ENCODE measurements at regions not wholly inside any gene's neighbourhood (a gene's known extent, or its start where the extent isn't known, plus 50 kb on each side); places are given as distances from the start of the nearest gene placed in this dataset.

- no TSS peak for BruUV-seq (replicated peaks)
- no peak for FAIRE-seq
- H3K36me3 ChIP-seq (ENCODE audit: control insufficient read depth in 2 of 2, insufficient read depth in 2 of 2, low read length in 1 of 2), result no peaks in the 10 kb centered on the region
- no peaks in the 10 kb centered on the region for H3K79me2 ChIP-seq (ENCODE audit: control insufficient read depth, insufficient read depth, low read length)
- no peaks in the 10 kb centered on the region for H3K27me3 ChIP-seq (replicated peaks in 1 of 2; ENCODE audit: control insufficient read depth in 2 of 2, insufficient read depth in 2 of 2, low read length in 1 of 2)
- no peaks in the 10 kb centered on the region for H4K20me1 ChIP-seq (ENCODE audit: control insufficient read depth, insufficient read depth)
- WGBS (ENCODE audit: insufficient coverage, insufficient replicate concordance, low lambda C conversion rate, missing lambda C conversion rate), result 2% methylated on average over 3 of the region's 3 CpGs
- H3K9ac ChIP-seq (ENCODE audit: control insufficient read depth, insufficient read depth, low read length), result no peak overlapping the region
- in situ Hi-C loops (cut with MboI) (no loop called here), intact Hi-C loops (cut with micrococcal nuclease; ENCODE audit: unreplicated experiment) (no loop called here)
- ChIA-PET SMC1A (ENCODE audit: uncharacterized antibody, unreplicated experiment) (no interaction called here), RAD21 (ENCODE audit: unreplicated experiment) (no interaction called here), POLR2A (no interaction called here), CTCF (interaction anchor here (0.6 kb wide), 1 partner anchor 129 kb away, joined by 3 read pairs; no protein-coding TSS in a partner anchor)
- TF ChIP-seq SPI1 (IDR thresholded peaks at IDR 0.05; ENCODE audit: borderline replicate concordance, insufficient read depth, low read depth, low read length), result peak; percentile 58
- TF ChIP-seq, protein P1, sequence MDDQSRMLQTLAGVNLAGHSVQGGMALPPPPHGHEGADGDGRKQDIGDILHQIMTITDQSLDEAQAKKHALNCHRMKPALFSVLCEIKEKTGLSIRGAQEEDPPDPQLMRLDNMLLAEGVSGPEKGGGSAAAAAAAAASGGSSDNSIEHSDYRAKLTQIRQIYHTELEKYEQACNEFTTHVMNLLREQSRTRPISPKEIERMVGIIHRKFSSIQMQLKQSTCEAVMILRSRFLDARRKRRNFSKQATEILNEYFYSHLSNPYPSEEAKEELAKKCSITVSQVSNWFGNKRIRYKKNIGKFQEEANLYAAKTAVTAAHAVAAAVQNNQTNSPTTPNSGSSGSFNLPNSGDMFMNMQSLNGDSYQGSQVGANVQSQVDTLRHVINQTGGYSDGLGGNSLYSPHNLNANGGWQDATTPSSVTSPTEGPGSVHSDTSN (IDR thresholded peaks at IDR 0.05; ENCODE audit: insufficient replicate concordance, low read depth, low read length), result no peak
- no peaks in the 10 kb centered on the region for H3K4me1 ChIP-seq (ENCODE audit: control insufficient read depth, insufficient read depth, low read length)
- no peak for DNase-seq (ENCODE audit: low read depth, low spot score)
- H2AFZ ChIP-seq (ENCODE audit: control insufficient read depth, low read depth, low read length), result no peak overlapping the region
- H3K4me2 ChIP-seq (ENCODE audit: control insufficient read depth, insufficient read depth), result no peak overlapping the region
- H3K9me3 ChIP-seq (replicated peaks; ENCODE audit: control insufficient read depth, insufficient read depth, low read length), result no peaks in the 10 kb centered on the region
- no peak overlapping the region for H3K4me3 ChIP-seq
- ATAC-seq, result peak; percentile 35; the same call in 2 of the 3 replicates
- no peak overlapping the region for H3K27ac ChIP-seq (ENCODE audit: control insufficient read depth, insufficient read depth)
These were observed 265.9 kb upstream of the GK2 start for GRCh38 chr4:79673898-79674297.

DNA sequence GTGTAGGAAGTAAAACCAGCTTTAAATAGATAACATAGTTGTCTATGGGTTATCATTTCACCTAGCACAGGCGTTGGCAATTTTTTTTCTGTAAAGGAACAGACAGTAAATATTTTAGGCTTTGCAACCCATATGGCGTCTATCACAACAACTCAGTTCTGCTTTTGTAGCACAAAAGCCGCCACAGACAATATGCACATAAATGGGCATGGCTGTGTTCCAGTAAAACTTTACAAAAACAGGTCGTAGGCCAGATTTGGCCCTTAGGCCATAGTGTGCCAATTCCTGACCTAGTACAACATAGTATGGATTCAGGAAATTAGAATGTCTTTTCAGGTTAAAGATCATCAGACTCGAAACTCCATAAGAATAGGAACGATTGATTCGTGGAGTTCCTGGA lies 265.3 kb upstream of the GK2 start:
- ChIA-PET RAD21 (ENCODE audit: unreplicated experiment) (no interaction called here), CTCF (no interaction called here), SMC1A (ENCODE audit: uncharacterized antibody, unreplicated experiment) (no interaction called here), POLR2A (no interaction called here)
- no peak for ATAC-seq
- DNase-seq (ENCODE audit: low read depth, low spot score), result no peak
- Histone ChIP-seq H3K4me1 (ENCODE audit: control insufficient read depth, insufficient read depth, low read length) (no peaks in the 10 kb centered on the region), H3K36me3 (ENCODE audit: control insufficient read depth in 2 of 2, insufficient read depth in 2 of 2, low read length in 1 of 2) (no peaks in the 10 kb centered on the region), H3K79me2 (ENCODE audit: control insufficient read depth, insufficient read depth, low read length) (no peaks in the 10 kb centered on the region), H3K4me2 (ENCODE audit: control insufficient read depth, insufficient read depth) (no peak overlapping the region), H3K9me3 (replicated peaks; ENCODE audit: control insufficient read depth, insufficient read depth, low read length) (no peaks in the 10 kb centered on the region), H3K9ac (ENCODE audit: control insufficient read depth, insufficient read depth, low read length) (no peak overlapping the region), H3K4me3 (no peak overlapping the region), H3K27me3 (replicated peaks in 1 of 2; ENCODE audit: control insufficient read depth in 2 of 2, insufficient read depth in 2 of 2, low read length in 1 of 2) (no peaks in the 10 kb centered on the region), H3K27ac (ENCODE audit: control insufficient read depth, insufficient read depth) (no peak overlapping the region), H2AFZ (ENCODE audit: control insufficient read depth, low read depth, low read length) (no peak overlapping the region), H4K20me1 (ENCODE audit: control insufficient read depth, insufficient read depth) (no peaks in the 10 kb centered on the region)
- FAIRE-seq, result no peak
- in situ Hi-C loops (cut with MboI), result no loop called here
- no TSS peak for BruUV-seq (replicated peaks)
- intact Hi-C loops (cut with micrococcal nuclease; ENCODE audit: unreplicated experiment), result no loop called here
- WGBS (ENCODE audit: insufficient coverage, insufficient replicate concordance, low lambda C conversion rate, missing lambda C conversion rate), result 9% methylated on average over 7 of the region's 7 CpGs
- TF ChIP-seq ATF3 (IDR thresholded peaks at IDR 0.05; ENCODE audit: borderline replicate concordance, extremely low read depth, low read depth, low read length) (no peak), FOXM1 (IDR thresholded peaks at IDR 0.05; ENCODE audit: low read depth, low read length) (no peak), SMC3 (IDR thresholded peaks at IDR 0.05; ENCODE audit: borderline replicate concordance, low read length) (no peak), SP1 (IDR thresholded peaks at IDR 0.05; ENCODE audit: low read depth, low read length) (no peak), LARP7 (IDR thresholded peaks at IDR 0.05) (no peak), MEF2B (IDR thresholded peaks at IDR 0.05; ENCODE audit: partially characterized antibody, poor library complexity, severe bottlenecking) (no peak), NR2C2 (IDR thresholded peaks at IDR 0.05; ENCODE audit: borderline replicate concordance, control insufficient read depth, insufficient read length, low read depth) (no peak), CHD4 (IDR thresholded peaks at IDR 0.05) (no peak), TCF12 (IDR thresholded peaks at IDR 0.05; ENCODE audit: low read depth, low read length) (no peak), SMARCA5 (IDR thresholded peaks at IDR 0.05) (no peak), PAX8 (IDR thresholded peaks at IDR 0.05) (no peak)
- TF ChIP-seq, protein P2, sequence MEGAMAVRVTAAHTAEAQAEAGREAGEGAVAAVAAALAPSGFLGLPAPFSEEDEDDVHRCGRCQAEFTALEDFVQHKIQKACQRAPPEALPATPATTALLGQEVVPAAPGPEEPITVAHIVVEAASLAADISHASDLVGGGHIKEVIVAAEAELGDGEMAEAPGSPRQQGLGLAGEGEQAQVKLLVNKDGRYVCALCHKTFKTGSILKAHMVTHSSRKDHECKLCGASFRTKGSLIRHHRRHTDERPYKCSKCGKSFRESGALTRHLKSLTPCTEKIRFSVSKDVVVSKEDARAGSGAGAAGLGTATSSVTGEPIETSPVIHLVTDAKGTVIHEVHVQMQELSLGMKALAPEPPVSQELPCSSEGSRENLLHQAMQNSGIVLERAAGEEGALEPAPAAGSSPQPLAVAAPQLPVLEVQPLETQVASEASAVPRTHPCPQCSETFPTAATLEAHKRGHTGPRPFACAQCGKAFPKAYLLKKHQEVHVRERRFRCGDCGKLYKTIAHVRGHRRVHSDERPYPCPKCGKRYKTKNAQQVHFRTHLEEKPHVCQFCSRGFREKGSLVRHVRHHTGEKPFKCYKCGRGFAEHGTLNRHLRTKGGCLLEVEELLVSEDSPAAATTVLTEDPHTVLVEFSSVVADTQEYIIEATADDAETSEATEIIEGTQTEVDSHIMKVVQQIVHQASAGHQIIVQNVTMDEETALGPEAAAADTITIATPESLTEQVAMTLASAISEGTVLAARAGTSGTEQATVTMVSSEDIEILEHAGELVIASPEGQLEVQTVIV (IDR thresholded peaks at IDR 0.05; ENCODE audit: borderline replicate concordance, partially characterized antibody), result no peak
